ENCODE measurements at regions not wholly inside any gene's neighbourhood (a gene's known extent, or its start where the extent isn't known, plus 50 kb on each side); places are given as distances from the start of the nearest gene placed in this dataset.

- no peak for DNase-seq
These were observed 120.3 kb upstream of the FLRT2 start for GRCh38 chr14:85409481-85410210.

GRCh38 chr14:85412756-85413155 lies 117.2 kb upstream of the FLRT2 start:
- DNase-seq, result no peak

GRCh38 chr14:85413836-85414526 lies 116.0 kb upstream of the FLRT2 start:
- DNase-seq, result no peak

GRCh38 chr14:85415015-85415712 lies 114.8 kb upstream of the FLRT2 start:
- no peak for DNase-seq

- DNase-seq, result no peak
These were observed 113.2 kb upstream of the FLRT2 start for GRCh38 chr14:85416771-85417170.

- DNase-seq, result no peak
These were observed 112.5 kb upstream of the FLRT2 start for GRCh38 chr14:85417396-85417795.

GRCh38 chr14:85418721-85419120 lies 111.2 kb upstream of the FLRT2 start:
- DNase-seq, result no peak

- no peak for DNase-seq
These were observed 109.7 kb upstream of the FLRT2 start for GRCh38 chr14:85420278-85420677.

GRCh38 chr14:85420707-85421106 lies 109.2 kb upstream of the FLRT2 start:
- no peak for DNase-seq

GRCh38 chr14:85421186-85421877 lies 108.6 kb upstream of the FLRT2 start:
- no peak for DNase-seq

- DNase-seq, result no peak
These were observed 106.1 kb upstream of the FLRT2 start for GRCh38 chr14:85423889-85424288.

- DNase-seq, result no peak
These were observed 104.4 kb upstream of the FLRT2 start for GRCh38 chr14:85425507-85425906.

- DNase-seq, result no peak
These were observed 103.6 kb upstream of the FLRT2 start for GRCh38 chr14:85426068-85426935.

- DNase-seq, result no peak
These were observed 101.0 kb upstream of the FLRT2 start for GRCh38 chr14:85428926-85429325.

GRCh38 chr14:85437148-85437547 lies 92.8 kb upstream of the FLRT2 start:
- DNase-seq, result no peak

- DNase-seq, result no peak
These were observed 91.9 kb upstream of the FLRT2 start for GRCh38 chr14:85438001-85438400.

GRCh38 chr14:85438481-85438942 lies 91.4 kb upstream of the FLRT2 start:
- no peak for DNase-seq

GRCh38 chr14:85439696-85440328 lies 90.1 kb upstream of the FLRT2 start:
- no peak for DNase-seq

GRCh38 chr14:85441909-85442643 lies 87.9 kb upstream of the FLRT2 start:
- DNase-seq, result no peak

GRCh38 chr14:85442996-85443395 lies 86.9 kb upstream of the FLRT2 start:
- no peak for DNase-seq

GRCh38 chr14:85444635-85445034 lies 85.3 kb upstream of the FLRT2 start:
- DNase-seq, result no peak

Data from NCI-H1048 (cell line).